MM.1S (cell line): ENCODE measurements at regions not wholly inside any gene's neighbourhood (a gene's known extent, or its start where the extent isn't known, plus 50 kb on each side); places are given as distances from the start of the nearest gene placed in this dataset.

Experiments used
- DNase-seq: peaks from one replicate; pipeline ENCODE4 v3.0.0-alpha.2; 2015
- H2AFZ ChIP-seq: fragments of 300-600 bp; sonication (generic); 2 replicates; pipeline ENCODE4 v1.6.0; 2016; ENCODE audit warnings: antibody characterized with exemption, low read length
- H3F3A ChIP-seq: fragments of 300-600 bp; sonication (generic); 2 replicates; pipeline ENCODE4 v1.6.1; 2016; ENCODE audit warnings: mild to moderate bottlenecking, antibody characterized with exemption, low read length, moderate library complexity, mixed read lengths; ENCODE audit not compliant: insufficient read depth
- H3K27ac ChIP-seq: fragments of 300-600 bp; sonication (generic); 2 replicates; pipeline ENCODE4 v1.5.1; 2016; ENCODE audit warnings: mild to moderate bottlenecking, low read length
- H3K27me3 ChIP-seq: fragments of 300-600 bp; sonication (generic); replicated peaks from 2 replicates; pipeline ENCODE4 v1.6.0; 2016; ENCODE audit warnings: low read length; ENCODE audit not compliant: insufficient read depth
- H3K36me3 ChIP-seq: fragments of 300-600 bp; sonication (generic); replicated peaks from 2 replicates; pipeline ENCODE4 v1.6.1; 2016; ENCODE audit warnings: mild to moderate bottlenecking, low read length, mixed read lengths; ENCODE audit not compliant: insufficient read depth
- H3K4me1 ChIP-seq: fragments of 300-600 bp; sonication (generic); 2 replicates; pipeline ENCODE4 v1.6.1; 2016; ENCODE audit warnings: low read length, mixed read lengths
- H3K4me2 ChIP-seq: fragments of 300-600 bp; sonication (generic); 2 replicates; pipeline ENCODE4 v1.6.0; 2016; ENCODE audit warnings: low read depth, low read length
- H3K4me3 ChIP-seq: fragments of 300-600 bp; sonication (generic); 2 replicates; pipeline ENCODE4 v1.5.1; 2016; ENCODE audit warnings: low read length, mixed read lengths
- H3K79me2 ChIP-seq: fragments of 300-600 bp; sonication (generic); 2 replicates; pipeline ENCODE4 v1.6.1; 2016; ENCODE audit warnings: mixed run types, low read length, mixed read lengths
- H3K9ac ChIP-seq: fragments of 300-600 bp; sonication (generic); 2 replicates; pipeline ENCODE4 v1.6.1; 2016; ENCODE audit warnings: low read length, mixed read lengths
- H3K9me2 ChIP-seq: fragments of 300-600 bp; sonication (generic); replicated peaks from 2 replicates; pipeline ENCODE4 v1.6.1; 2016; ENCODE audit warnings: mild to moderate bottlenecking, low read length, mixed read lengths; ENCODE audit not compliant: insufficient read depth
- H3K9me3 ChIP-seq: fragments of 300-600 bp; sonication (generic); replicated peaks from 2 replicates; pipeline ENCODE4 v1.6.1; 2016; ENCODE audit warnings: mild to moderate bottlenecking, low read length, mixed read lengths; ENCODE audit not compliant: insufficient read depth
- H4K20me1 ChIP-seq: fragments of 300-600 bp; sonication (generic); 2 replicates; pipeline ENCODE4 v1.6.1; 2016; ENCODE audit warnings: mild to moderate bottlenecking, low read length, moderate library complexity, mixed read lengths; ENCODE audit not compliant: insufficient read depth
- EZH2 ChIP-seq: fragments of 300-600 bp; sonication (generic); optimal IDR thresholded peaks from 2 replicates; pipeline ENCODE3; 2017; ENCODE audit warnings: low read depth, mild to moderate bottlenecking, antibody characterized with exemption, low read length, mixed read lengths
- EZH2phosphoT487 ChIP-seq: fragments of 300-600 bp; sonication (generic); IDR thresholded peaks from 2 replicates; pipeline ENCODE4 v1.6.1; 2018; ENCODE audit warnings: antibody characterized with exemption, low read length
- TF ChIP-seq, protein P1 (sequence below): fragments of 300-600 bp; sonication (generic); IDR thresholded peaks from 2 replicates; pipeline ENCODE4 v1.5.1; 2016; ENCODE audit warnings: antibody characterized with exemption, low read length, mixed read lengths

DNA sequence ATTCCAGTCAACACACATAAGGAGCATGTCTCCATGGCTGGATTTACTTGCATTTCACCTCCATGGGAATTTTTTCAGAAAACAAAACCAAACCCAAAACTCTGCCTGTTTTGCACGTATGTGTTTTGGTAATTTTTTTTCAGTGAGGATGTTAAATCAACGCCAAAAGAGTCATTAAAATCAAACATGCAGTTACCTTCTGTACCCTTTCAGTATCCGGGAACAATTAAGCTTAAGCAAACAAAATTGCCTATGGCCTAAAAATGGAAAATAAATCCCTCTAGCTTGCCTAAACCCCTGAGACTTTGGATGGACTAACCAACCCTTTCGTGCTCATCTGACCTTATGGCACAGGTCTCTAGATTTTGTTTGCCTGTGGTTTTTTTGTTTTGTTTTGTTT, 209.2 kb upstream of the KLF4 start:
- H3F3A ChIP-seq, result no peaks in the 10 kb centered on the region
- no peak overlapping the region for H2AFZ ChIP-seq
- H3K4me1 ChIP-seq, result no peaks in the 10 kb centered on the region
- no peaks in the 10 kb centered on the region for H3K36me3 ChIP-seq
- no peaks in the 10 kb centered on the region for H3K27me3 ChIP-seq
- TF ChIP-seq EZH2 (no peak), EZH2phosphoT487 (no peak)
- TF ChIP-seq, protein P1, sequence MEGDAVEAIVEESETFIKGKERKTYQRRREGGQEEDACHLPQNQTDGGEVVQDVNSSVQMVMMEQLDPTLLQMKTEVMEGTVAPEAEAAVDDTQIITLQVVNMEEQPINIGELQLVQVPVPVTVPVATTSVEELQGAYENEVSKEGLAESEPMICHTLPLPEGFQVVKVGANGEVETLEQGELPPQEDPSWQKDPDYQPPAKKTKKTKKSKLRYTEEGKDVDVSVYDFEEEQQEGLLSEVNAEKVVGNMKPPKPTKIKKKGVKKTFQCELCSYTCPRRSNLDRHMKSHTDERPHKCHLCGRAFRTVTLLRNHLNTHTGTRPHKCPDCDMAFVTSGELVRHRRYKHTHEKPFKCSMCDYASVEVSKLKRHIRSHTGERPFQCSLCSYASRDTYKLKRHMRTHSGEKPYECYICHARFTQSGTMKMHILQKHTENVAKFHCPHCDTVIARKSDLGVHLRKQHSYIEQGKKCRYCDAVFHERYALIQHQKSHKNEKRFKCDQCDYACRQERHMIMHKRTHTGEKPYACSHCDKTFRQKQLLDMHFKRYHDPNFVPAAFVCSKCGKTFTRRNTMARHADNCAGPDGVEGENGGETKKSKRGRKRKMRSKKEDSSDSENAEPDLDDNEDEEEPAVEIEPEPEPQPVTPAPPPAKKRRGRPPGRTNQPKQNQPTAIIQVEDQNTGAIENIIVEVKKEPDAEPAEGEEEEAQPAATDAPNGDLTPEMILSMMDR, result no peak
- H3K4me3 ChIP-seq, result no peak overlapping the region
- H3K27ac ChIP-seq, result no peak overlapping the region
- H3K9me2 ChIP-seq, result no peaks in the 10 kb centered on the region
- no peak overlapping the region for H3K4me2 ChIP-seq
- no peaks in the 10 kb centered on the region for H3K79me2 ChIP-seq
- H4K20me1 ChIP-seq, result no peaks in the 10 kb centered on the region
- H3K9ac ChIP-seq, result no peak overlapping the region
- no peaks in the 10 kb centered on the region; the same call in 1 of the 2 replicates for H3K9me3 ChIP-seq
- DNase-seq, result no peak

DNA sequence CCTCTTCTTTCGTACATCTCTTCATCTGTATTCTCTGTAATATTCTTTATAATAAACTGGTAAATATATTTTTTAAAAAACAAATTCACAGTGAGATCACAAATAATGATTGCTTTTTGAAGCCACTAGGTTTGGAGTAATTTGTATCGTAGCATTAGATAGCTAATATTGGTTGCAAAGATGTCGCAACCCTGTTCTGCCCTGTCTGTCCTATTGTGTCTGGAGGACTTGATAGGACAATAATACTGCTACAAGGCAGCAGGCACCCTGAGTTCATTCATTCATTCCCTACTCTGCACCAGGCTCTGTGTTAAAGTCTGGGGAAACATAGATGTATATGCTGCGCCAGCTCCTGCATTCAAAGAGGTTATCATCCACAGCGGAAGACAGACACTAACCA, 206.7 kb upstream of the KLF4 start:
- Histone ChIP-seq H3K4me1 (no peaks in the 10 kb centered on the region), H3K4me3 (no peak overlapping the region), H4K20me1 (no peaks in the 10 kb centered on the region), H3F3A (no peaks in the 10 kb centered on the region), H3K9ac (no peak overlapping the region), H3K27ac (no peak overlapping the region), H2AFZ (no peak overlapping the region), H3K9me2 (no peaks in the 10 kb centered on the region), H3K27me3 (no peaks in the 10 kb centered on the region), H3K4me2 (no peak overlapping the region), H3K36me3 (no peaks in the 10 kb centered on the region), H3K79me2 (no peaks in the 10 kb centered on the region), H3K9me3 (no peaks in the 10 kb centered on the region; the same call in 1 of the 2 replicates)
- TF ChIP-seq, protein P1, result no peak
- TF ChIP-seq EZH2 (no peak), EZH2phosphoT487 (no peak)
- no peak for DNase-seq

DNA sequence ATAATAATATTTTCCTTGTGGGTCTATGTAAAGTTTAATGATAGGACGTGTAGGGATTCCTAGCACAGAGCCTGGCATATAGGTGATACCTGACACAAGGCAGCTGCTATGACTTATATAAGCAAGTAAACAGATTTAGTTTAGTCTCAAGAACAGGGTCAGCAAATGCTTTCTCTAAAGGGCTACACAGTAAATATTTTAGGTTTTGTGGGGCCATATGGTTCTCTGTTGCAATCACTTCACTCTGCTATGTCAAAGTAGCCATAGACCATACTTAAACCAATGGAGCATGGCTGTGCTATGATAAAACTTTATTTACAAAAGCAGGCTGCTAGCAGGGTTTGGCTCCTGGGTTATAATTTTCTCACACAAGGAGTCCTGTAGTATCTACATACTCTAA, 204.8 kb upstream of the KLF4 start:
- H4K20me1 ChIP-seq, result no peaks in the 10 kb centered on the region
- H3K36me3 ChIP-seq, result no peaks in the 10 kb centered on the region
- H3F3A ChIP-seq, result no peaks in the 10 kb centered on the region
- no peaks in the 10 kb centered on the region for H3K27me3 ChIP-seq
- H3K9me2 ChIP-seq, result no peaks in the 10 kb centered on the region
- no peak overlapping the region for H3K27ac ChIP-seq
- H2AFZ ChIP-seq, result no peak overlapping the region
- no peak overlapping the region for H3K9ac ChIP-seq
- no peak overlapping the region for H3K4me2 ChIP-seq
- H3K9me3 ChIP-seq, result no peaks in the 10 kb centered on the region
- DNase-seq, result no peak
- TF ChIP-seq, protein P1, result no peak
- no peak for TF ChIP-seq EZH2
- TF ChIP-seq EZH2phosphoT487, result no peak
- no peaks in the 10 kb centered on the region for H3K4me1 ChIP-seq
- no peaks in the 10 kb centered on the region for H3K79me2 ChIP-seq
- no peak overlapping the region for H3K4me3 ChIP-seq
